Gastroesophageal sphincter (tissue), 3 donors: ENCODE measurements at regions not wholly inside any gene's neighbourhood (a gene's known extent, or its start where the extent isn't known, plus 50 kb on each side); places are given as distances from the start of the nearest gene placed in this dataset.

ENCODE experiments used
- EP300 ChIP-seq: sonication (generic); formaldehyde crosslinking; IDR thresholded peaks from one replicate; pipeline ENCODE4 v1.6.1; 2017; ENCODE audit warnings: antibody characterized with exemption, mild to moderate bottlenecking
- POLR2A ChIP-seq, 2 donors: fragments of 450-650 bp; IDR thresholded peaks; one replicate each; pipeline ENCODE4 v1.6.1; 2017; ENCODE audit warnings: antibody characterized with exemption in 2 of 2, mild to moderate bottlenecking in 2 of 2, moderate library complexity in 1 of 2
- POLR2AphosphoS5 ChIP-seq: sonication (generic); formaldehyde crosslinking; IDR thresholded peaks from one replicate; pipeline ENCODE4 v1.6.1; 2017; ENCODE audit warnings: antibody characterized with exemption
- TF ChIP-seq, protein P1 (sequence below), 4 experiments: fragments of 200-600 bp in 2 of 4; fragments of 450-650 bp in 2 of 4; sonication (generic) in 1 of 4; IDR thresholded peaks; one replicate each; pipeline ENCODE4 v1.5.1; 2017 to 2019; ENCODE audit warnings: antibody characterized with exemption in 4 of 4, mild to moderate bottlenecking in 2 of 4, moderate library complexity in 2 of 4

DNA sequence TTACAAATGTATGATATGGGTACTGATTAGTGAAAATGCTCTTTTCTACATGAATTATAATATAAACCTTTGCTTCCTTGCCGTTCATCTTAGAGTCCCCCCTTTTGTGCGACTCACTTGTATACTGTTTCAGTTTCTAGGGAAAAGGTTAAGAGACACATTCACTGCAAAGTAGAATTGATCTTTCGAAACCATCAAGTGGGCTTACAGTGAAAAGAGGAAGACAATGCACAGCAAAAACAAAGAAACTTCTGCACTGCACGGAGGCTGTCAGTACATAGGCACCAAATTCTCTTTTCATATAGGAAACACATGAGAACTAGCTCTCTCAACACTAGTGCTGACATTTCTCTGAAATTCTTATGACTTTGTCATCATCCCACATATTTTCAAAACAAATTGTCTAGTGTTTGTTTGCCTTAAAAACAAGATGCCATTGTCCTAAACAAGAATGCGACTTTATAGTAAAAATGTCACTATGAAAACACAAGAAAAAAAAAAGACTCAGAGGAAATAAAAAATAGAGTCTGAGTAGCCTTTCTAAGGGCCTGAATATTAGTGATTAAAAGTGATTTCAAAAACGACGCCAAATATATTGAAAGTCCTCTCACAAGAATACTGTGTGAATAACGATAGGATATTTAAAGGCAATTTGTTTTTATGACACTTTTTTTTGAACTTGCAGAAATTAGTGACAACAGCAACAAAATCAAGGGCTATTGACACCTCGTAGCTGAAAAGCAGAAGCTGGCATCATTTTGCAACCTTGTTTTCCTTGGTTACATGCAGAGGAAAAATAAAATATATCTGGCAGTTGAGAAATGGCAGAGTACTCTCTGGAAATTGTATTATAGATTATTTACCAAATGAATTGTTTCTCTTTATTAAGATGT, 827.0 kb downstream of the BCL11A start:
- TF ChIP-seq, protein P1, sequence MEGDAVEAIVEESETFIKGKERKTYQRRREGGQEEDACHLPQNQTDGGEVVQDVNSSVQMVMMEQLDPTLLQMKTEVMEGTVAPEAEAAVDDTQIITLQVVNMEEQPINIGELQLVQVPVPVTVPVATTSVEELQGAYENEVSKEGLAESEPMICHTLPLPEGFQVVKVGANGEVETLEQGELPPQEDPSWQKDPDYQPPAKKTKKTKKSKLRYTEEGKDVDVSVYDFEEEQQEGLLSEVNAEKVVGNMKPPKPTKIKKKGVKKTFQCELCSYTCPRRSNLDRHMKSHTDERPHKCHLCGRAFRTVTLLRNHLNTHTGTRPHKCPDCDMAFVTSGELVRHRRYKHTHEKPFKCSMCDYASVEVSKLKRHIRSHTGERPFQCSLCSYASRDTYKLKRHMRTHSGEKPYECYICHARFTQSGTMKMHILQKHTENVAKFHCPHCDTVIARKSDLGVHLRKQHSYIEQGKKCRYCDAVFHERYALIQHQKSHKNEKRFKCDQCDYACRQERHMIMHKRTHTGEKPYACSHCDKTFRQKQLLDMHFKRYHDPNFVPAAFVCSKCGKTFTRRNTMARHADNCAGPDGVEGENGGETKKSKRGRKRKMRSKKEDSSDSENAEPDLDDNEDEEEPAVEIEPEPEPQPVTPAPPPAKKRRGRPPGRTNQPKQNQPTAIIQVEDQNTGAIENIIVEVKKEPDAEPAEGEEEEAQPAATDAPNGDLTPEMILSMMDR (IDR thresholded peaks at IDR 0.05), result no peak
- TF ChIP-seq EP300 (no peak), POLR2A (IDR thresholded peaks at IDR 0.05) (no peak), POLR2AphosphoS5 (no peak)
